ENCODE measurements at regions not wholly inside any gene's neighbourhood (a gene's known extent, or its start where the extent isn't known, plus 50 kb on each side); places are given as distances from the start of the nearest gene placed in this dataset.

- DNase-seq, result no peak
Measured at GRCh38 chr7:80347173-80347572, 164.7 kb downstream of the GNAT3 start.

GRCh38 chr7:80346704-80347103, 165.2 kb downstream of the GNAT3 start:
- DNase-seq, result no peak

GRCh38 chr7:80335511-80336231, 176.2 kb downstream of the GNAT3 start:
- peak in 1 of 2 donors; percentile 32 for DNase-seq

GRCh38 chr7:80334908-80335307, 177.0 kb downstream of the GNAT3 start:
- no peak for DNase-seq

GRCh38 chr7:80334196-80334595, 177.7 kb downstream of the GNAT3 start:
- DNase-seq, result no peak

- DNase-seq, result no peak
Measured at GRCh38 chr7:80333040-80333439, 178.8 kb downstream of the GNAT3 start.

- DNase-seq, result no peak
Measured at GRCh38 chr7:80330434-80330833, 181.4 kb downstream of the GNAT3 start.

GRCh38 chr7:80324032-80324431, 187.8 kb downstream of the GNAT3 start:
- DNase-seq, result no peak

GRCh38 chr7:80319461-80319860, 184.8 kb downstream of the GNAI1 start:
- no peak for DNase-seq

GRCh38 chr7:80318081-80318480, 183.4 kb downstream of the GNAI1 start:
- no peak for DNase-seq

- no peak for DNase-seq
Measured at GRCh38 chr7:80316811-80317210, 182.2 kb downstream of the GNAI1 start.

GRCh38 chr7:80313716-80314115, 179.1 kb downstream of the GNAI1 start:
- DNase-seq, result no peak

GRCh38 chr7:80313067-80313626, 178.5 kb downstream of the GNAI1 start:
- no peak for DNase-seq

GRCh38 chr7:80312139-80312661, 177.6 kb downstream of the GNAI1 start:
- peak; percentile 73 to 79 for DNase-seq

GRCh38 chr7:80311313-80311712, 176.7 kb downstream of the GNAI1 start:
- DNase-seq, result no peak

- DNase-seq, result no peak
Measured at GRCh38 chr7:80309971-80310549, 175.4 kb downstream of the GNAI1 start.

- no peak for DNase-seq
Measured at GRCh38 chr7:80309377-80309776, 174.7 kb downstream of the GNAI1 start.

- DNase-seq, result no peak
Measured at GRCh38 chr7:80307227-80307856, 172.7 kb downstream of the GNAI1 start.

- no peak for DNase-seq
Measured at GRCh38 chr7:80303315-80303714, 168.7 kb downstream of the GNAI1 start.

- DNase-seq, result no peak
Measured at GRCh38 chr7:80302636-80303035, 168.0 kb downstream of the GNAI1 start.

GRCh38 chr7:80302078-80302477, 167.4 kb downstream of the GNAI1 start:
- no peak for DNase-seq

GRCh38 chr7:80298201-80298600, 163.6 kb downstream of the GNAI1 start:
- no peak for DNase-seq

- no peak for DNase-seq
Measured at GRCh38 chr7:80294346-80294745, 159.7 kb downstream of the GNAI1 start.

All from right lung (tissue), 2 donors.